PC-3 (cell line): ENCODE measurements at regions not wholly inside any gene's neighbourhood (a gene's known extent, or its start where the extent isn't known, plus 50 kb on each side); places are given as distances from the start of the nearest gene placed in this dataset.

ENCODE experiments used
- ATAC-seq: fragments of 200-7000 bp; cut with Tn5 transposase; 2 replicates; pipeline ENCODE4 v1.9.1; 2020; ENCODE audit warnings: mild to moderate bottlenecking, moderate library complexity
- BruUV-seq: library from RNA; stranded (reverse); fragments of 400-500 nt; replicated peaks from 2 replicates; lab custom pipeline; 2021; lab: Mats Ljungman, UMichigan
- CTCF ChIA-PET: fragments of 300-600 bp; sonication (Branson Sonifier 250); formaldehyde crosslinking; loops from one replicate; lab custom pipeline; 2022; ENCODE audit warnings: antibody characterized with exemption; lab: Charles Lee
- POLR2A ChIA-PET: fragments of 300-600 bp; sonication (Branson Sonifier 250); formaldehyde crosslinking; loops from one replicate; lab custom pipeline; 2022; ENCODE audit warnings: antibody characterized with exemption; ENCODE audit not compliant: unreplicated experiment; lab: Charles Lee
- DNase-seq: peaks from one replicate; pipeline ENCODE4 v3.0.0-alpha.2; 2015
- H2AFZ ChIP-seq: fragments of 300-600 bp; sonication (generic); 2 replicates; pipeline ENCODE4 v1.6.0; 2016; ENCODE audit warnings: antibody characterized with exemption, low read length
- H3F3A ChIP-seq: fragments of 300-600 bp; sonication (generic); one replicate; pipeline ENCODE4 v1.6.0; 2017; ENCODE audit warnings: antibody characterized with exemption, low read length, control low read depth, mild to moderate bottlenecking; ENCODE audit not compliant: unreplicated experiment
- H3K27ac ChIP-seq: fragments of 300-600 bp; sonication (generic); 2 replicates; pipeline ENCODE4 v1.5.1; 2016; ENCODE audit warnings: mild to moderate bottlenecking, low read length
- H3K27me3 ChIP-seq: fragments of 300-600 bp; sonication (generic); 2 replicates; pipeline ENCODE4 v1.6.1; 2016; ENCODE audit warnings: low read length, mixed read lengths
- H3K36me3 ChIP-seq: fragments of 300-600 bp; sonication (generic); 2 replicates; pipeline ENCODE4 v1.6.1; 2016; ENCODE audit warnings: low read depth, mixed run types, low read length, mixed read lengths
- H3K4me1 ChIP-seq: fragments of 300-600 bp; sonication (generic); 2 replicates; pipeline ENCODE4 v1.5.1; 2016; ENCODE audit warnings: low read length; ENCODE audit not compliant: insufficient read depth
- H3K4me2 ChIP-seq: fragments of 300-600 bp; sonication (generic); 2 replicates; pipeline ENCODE4 v1.6.0; 2016; ENCODE audit warnings: low read length
- H3K4me3 ChIP-seq: fragments of 300-600 bp; sonication (generic); 2 replicates; pipeline ENCODE4 v1.5.1; 2016; ENCODE audit warnings: mild to moderate bottlenecking, low read length, mixed read lengths
- H3K79me2 ChIP-seq: fragments of 300-600 bp; sonication (generic); 2 replicates; pipeline ENCODE4 v1.6.1; 2017; ENCODE audit warnings: low read length, mixed read lengths
- H3K9ac ChIP-seq: fragments of 300-600 bp; sonication (generic); 2 replicates; pipeline ENCODE4 v1.6.0; 2016; ENCODE audit warnings: mild to moderate bottlenecking, low read length
- H3K9me2 ChIP-seq: fragments of 300-600 bp; sonication (generic); replicated peaks from 2 replicates; pipeline ENCODE4 v1.6.1; 2016; ENCODE audit warnings: mixed run types, low read length, mixed read lengths
- H3K9me3 ChIP-seq: fragments of 300-600 bp; sonication (generic); 2 replicates; pipeline ENCODE4 v1.6.1; 2016; ENCODE audit warnings: low read length, mixed read lengths
- H4K20me1 ChIP-seq: fragments of 300-600 bp; sonication (generic); 2 replicates; pipeline ENCODE4 v1.6.1; 2016; ENCODE audit warnings: low read length, mixed read lengths
- EZH2 ChIP-seq: fragments of 300-600 bp; sonication (generic); IDR thresholded peaks from one replicate; pipeline ENCODE4 v1.6.1; 2017; ENCODE audit warnings: antibody characterized with exemption, mild to moderate bottlenecking, low read length; ENCODE audit not compliant: unreplicated experiment
- EZH2phosphoT487 ChIP-seq: fragments of 300-600 bp; sonication (generic); IDR thresholded peaks from 2 replicates; pipeline ENCODE4 v1.6.1; 2018; ENCODE audit warnings: mild to moderate bottlenecking, antibody characterized with exemption, low read length, borderline replicate concordance
- intact Hi-C: fragments of 100-400 bp; cut with micrococcal nuclease; formaldehyde crosslinking; loops from 2 replicates; pipeline ENCODE4 v1.9.0; 2023
- TF ChIP-seq, protein P1 (sequence below): fragments of 300-600 bp; sonication (generic); conservative IDR thresholded peaks from 2 replicates; pipeline ENCODE4 v1.5.1; 2017; ENCODE audit warnings: antibody characterized with exemption, low read depth, mild to moderate bottlenecking, low read length

DNA sequence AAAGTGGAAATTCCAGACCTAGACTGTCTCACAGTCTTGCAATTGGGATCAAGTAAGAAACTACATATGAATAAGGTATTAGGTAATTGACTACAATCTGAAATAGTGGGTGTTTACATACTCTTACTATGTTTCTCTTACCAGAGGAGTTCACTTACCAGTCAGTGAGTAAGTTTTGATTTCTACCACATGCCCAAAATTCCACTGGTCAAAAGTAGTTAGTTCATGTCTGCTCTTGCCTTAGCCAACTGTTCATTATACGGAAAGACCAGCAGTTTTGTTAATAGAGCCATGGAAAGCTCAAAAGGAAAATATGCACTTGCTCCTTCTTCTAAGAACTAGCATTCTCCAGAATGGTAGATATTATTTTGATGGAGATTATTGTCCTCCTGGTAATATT, 490.8 kb downstream of the RFC3 start:
- DNase-seq = no peak
- Histone ChIP-seq H3K27ac (no peak overlapping the region), H3K4me2 (no peak overlapping the region), H3K9ac (no peak overlapping the region), H3K27me3 (no peaks in the 10 kb centered on the region), H3K4me1 (no peaks in the 10 kb centered on the region), H4K20me1 (no peaks in the 10 kb centered on the region), H2AFZ (no peak overlapping the region), H3K36me3 (no peaks in the 10 kb centered on the region), H3K79me2 (no peaks in the 10 kb centered on the region), H3F3A (no peaks in the 10 kb centered on the region), H3K9me3 (no peaks in the 10 kb centered on the region), H3K4me3 (no peak overlapping the region), H3K9me2 (no peaks in the 10 kb centered on the region)
- CTCF ChIA-PET = no interaction called here
- TF ChIP-seq, protein P1, sequence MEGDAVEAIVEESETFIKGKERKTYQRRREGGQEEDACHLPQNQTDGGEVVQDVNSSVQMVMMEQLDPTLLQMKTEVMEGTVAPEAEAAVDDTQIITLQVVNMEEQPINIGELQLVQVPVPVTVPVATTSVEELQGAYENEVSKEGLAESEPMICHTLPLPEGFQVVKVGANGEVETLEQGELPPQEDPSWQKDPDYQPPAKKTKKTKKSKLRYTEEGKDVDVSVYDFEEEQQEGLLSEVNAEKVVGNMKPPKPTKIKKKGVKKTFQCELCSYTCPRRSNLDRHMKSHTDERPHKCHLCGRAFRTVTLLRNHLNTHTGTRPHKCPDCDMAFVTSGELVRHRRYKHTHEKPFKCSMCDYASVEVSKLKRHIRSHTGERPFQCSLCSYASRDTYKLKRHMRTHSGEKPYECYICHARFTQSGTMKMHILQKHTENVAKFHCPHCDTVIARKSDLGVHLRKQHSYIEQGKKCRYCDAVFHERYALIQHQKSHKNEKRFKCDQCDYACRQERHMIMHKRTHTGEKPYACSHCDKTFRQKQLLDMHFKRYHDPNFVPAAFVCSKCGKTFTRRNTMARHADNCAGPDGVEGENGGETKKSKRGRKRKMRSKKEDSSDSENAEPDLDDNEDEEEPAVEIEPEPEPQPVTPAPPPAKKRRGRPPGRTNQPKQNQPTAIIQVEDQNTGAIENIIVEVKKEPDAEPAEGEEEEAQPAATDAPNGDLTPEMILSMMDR = no peak
- TF ChIP-seq EZH2 (no peak), EZH2phosphoT487 (no peak)
- BruUV-seq = no TSS peak
- ATAC-seq = no peak
- POLR2A ChIA-PET = no interaction called here
- intact Hi-C loops = no loop called here

DNA sequence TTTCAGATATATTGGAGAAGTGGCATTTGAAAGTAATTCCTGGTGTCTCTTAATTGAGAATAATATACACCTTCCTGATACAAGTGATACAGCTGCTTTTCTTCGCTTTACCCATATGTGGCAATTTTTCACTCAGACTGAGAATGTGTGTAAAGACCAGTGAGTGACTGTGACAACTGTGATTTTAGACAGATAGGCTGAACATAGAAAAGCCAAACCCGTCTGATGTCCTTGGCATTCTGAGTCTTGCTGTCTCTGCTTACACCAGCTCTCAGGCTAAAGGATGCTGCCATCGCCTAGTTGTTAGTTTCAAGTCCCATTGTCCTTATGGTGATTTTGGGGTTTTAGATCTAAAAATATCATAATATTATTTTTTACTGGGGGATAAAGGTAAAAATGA, 492.6 kb downstream of the RFC3 start:
- H4K20me1 ChIP-seq = no peaks in the 10 kb centered on the region
- no peaks in the 10 kb centered on the region for H3K4me1 ChIP-seq
- H3K79me2 ChIP-seq = no peaks in the 10 kb centered on the region
- H3K9me2 ChIP-seq = no peaks in the 10 kb centered on the region
- no peak overlapping the region for H3K4me3 ChIP-seq
- ATAC-seq (no peak), DNase-seq (no peak)
- ChIA-PET POLR2A (no interaction called here), CTCF (no interaction called here)
- BruUV-seq = no TSS peak
- intact Hi-C loops = no loop called here
- no peaks in the 10 kb centered on the region for H3F3A ChIP-seq
- no peaks in the 10 kb centered on the region for H3K9me3 ChIP-seq
- H3K36me3 ChIP-seq = no peaks in the 10 kb centered on the region
- TF ChIP-seq, protein P1 = no peak
- no peak for TF ChIP-seq EZH2
- no peak for TF ChIP-seq EZH2phosphoT487
- no peak overlapping the region for H2AFZ ChIP-seq
- H3K4me2 ChIP-seq = no peak overlapping the region
- H3K27ac ChIP-seq = no peak overlapping the region
- no peaks in the 10 kb centered on the region for H3K27me3 ChIP-seq
- no peak overlapping the region for H3K9ac ChIP-seq

DNA sequence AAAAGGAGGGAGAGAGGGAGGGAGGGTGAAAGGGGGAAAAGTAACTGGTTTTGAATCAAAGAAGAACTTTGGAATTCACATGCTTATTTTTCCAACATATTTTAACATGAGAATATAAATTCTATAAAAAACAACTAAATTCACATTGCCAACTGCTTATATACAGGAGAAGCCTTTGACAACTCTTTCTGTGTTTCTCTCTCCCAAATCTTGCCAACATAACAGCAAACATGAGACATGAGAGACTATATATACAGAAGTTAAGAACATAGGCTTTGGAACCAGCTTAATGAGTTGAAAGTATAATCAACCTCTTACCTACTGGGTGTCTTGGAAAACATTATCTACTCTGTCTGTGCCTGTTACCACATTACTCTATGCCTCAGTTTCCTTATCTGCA, 493.3 kb downstream of the RFC3 start:
- intact Hi-C loops = no loop called here
- H3K9me2 ChIP-seq = no peaks in the 10 kb centered on the region
- H2AFZ ChIP-seq = no peak overlapping the region
- no peak for TF ChIP-seq EZH2phosphoT487
- no peak for TF ChIP-seq EZH2
- TF ChIP-seq, protein P1 = no peak
- ChIA-PET POLR2A (no interaction called here), CTCF (no interaction called here)
- H3K9ac ChIP-seq = no peak overlapping the region
- H3K9me3 ChIP-seq = no peaks in the 10 kb centered on the region
- H4K20me1 ChIP-seq = no peaks in the 10 kb centered on the region
- H3K4me1 ChIP-seq = no peaks in the 10 kb centered on the region
- H3F3A ChIP-seq = no peaks in the 10 kb centered on the region
- H3K27ac ChIP-seq = no peak overlapping the region
- no peaks in the 10 kb centered on the region for H3K27me3 ChIP-seq
- BruUV-seq = no TSS peak
- no peak overlapping the region for H3K4me2 ChIP-seq
- no peaks in the 10 kb centered on the region for H3K36me3 ChIP-seq
- H3K4me3 ChIP-seq = no peak overlapping the region
- H3K79me2 ChIP-seq = no peaks in the 10 kb centered on the region
- DNase-seq (no peak), ATAC-seq (no peak)
